OCI-LY1 (cell line): ENCODE measurements at regions not wholly inside any gene's neighbourhood (a gene's known extent, or its start where the extent isn't known, plus 50 kb on each side); places are given as distances from the start of the nearest gene placed in this dataset.

ENCODE experiments used
- EZH2 ChIP-seq: fragments of 200-600 bp; sonication (generic), shearing (Covaris generic); IDR thresholded peaks from 2 replicates; pipeline ENCODE4 v1.8.0; 2017; ENCODE audit warnings: borderline replicate concordance, mixed run types, mild to moderate bottlenecking, antibody characterized with exemption, low read length, moderate library complexity, mixed read lengths
- TF ChIP-seq, protein P1 (sequence below): fragments of 200-600 bp; sonication (generic), shearing (Covaris generic); IDR thresholded peaks from 2 replicates; pipeline ENCODE4 v1.5.1; 2017; ENCODE audit warnings: mild to moderate bottlenecking, antibody characterized with exemption, low read length, moderate library complexity, mixed read lengths

DNA sequence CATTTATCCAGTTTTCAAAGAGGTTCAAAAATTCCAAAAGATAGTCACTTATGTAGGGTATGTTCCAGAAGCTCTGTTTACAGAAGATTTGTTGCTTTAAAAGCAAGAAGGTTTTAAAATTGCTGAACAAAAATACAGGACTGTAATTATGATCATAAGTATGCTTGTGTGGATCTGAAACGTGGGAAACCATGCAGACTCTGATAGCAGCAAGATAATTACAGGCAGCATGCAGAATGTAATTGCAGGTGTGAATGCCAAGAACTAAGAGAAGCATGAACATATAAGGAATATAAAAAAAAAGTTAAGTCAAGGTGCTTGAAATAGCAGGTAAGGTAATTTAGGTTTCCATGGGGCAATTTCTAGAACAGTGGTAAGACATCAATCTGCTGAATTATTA lies 405.7 kb downstream of the ARL4A start:
- TF ChIP-seq, protein P1, sequence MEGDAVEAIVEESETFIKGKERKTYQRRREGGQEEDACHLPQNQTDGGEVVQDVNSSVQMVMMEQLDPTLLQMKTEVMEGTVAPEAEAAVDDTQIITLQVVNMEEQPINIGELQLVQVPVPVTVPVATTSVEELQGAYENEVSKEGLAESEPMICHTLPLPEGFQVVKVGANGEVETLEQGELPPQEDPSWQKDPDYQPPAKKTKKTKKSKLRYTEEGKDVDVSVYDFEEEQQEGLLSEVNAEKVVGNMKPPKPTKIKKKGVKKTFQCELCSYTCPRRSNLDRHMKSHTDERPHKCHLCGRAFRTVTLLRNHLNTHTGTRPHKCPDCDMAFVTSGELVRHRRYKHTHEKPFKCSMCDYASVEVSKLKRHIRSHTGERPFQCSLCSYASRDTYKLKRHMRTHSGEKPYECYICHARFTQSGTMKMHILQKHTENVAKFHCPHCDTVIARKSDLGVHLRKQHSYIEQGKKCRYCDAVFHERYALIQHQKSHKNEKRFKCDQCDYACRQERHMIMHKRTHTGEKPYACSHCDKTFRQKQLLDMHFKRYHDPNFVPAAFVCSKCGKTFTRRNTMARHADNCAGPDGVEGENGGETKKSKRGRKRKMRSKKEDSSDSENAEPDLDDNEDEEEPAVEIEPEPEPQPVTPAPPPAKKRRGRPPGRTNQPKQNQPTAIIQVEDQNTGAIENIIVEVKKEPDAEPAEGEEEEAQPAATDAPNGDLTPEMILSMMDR = no peak
- no peak for TF ChIP-seq EZH2
